HT1080 (cell line): ENCODE measurements at regions not wholly inside any gene's neighbourhood (a gene's known extent, or its start where the extent isn't known, plus 50 kb on each side); places are given as distances from the start of the nearest gene placed in this dataset.

Source experiments
- DNase-seq: peaks from one replicate; pipeline ENCODE4 v3.0.0-alpha.2; 2015; ENCODE audit warnings: low read depth

DNA sequence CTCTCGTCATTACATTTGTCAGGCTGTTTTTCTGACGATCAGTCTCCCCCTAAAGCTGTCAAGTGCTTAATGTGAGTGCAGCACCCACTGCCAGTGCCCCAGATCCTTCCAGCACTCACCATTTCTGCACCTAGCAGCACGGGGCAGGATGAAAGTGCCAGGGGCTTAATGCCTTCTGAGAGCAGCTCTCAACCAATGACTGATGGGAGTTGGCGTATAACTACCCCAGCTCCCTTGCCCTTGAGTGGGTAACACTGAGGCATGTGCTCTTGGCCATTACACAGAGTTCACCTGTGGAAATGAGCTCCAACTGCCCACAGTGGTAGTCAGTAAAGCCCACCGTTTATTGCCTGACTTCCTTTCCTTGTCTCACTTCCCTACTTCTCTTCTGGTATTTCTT is 226.2 kb upstream of the BCOR start:
- DNase-seq, result no peak

DNA sequence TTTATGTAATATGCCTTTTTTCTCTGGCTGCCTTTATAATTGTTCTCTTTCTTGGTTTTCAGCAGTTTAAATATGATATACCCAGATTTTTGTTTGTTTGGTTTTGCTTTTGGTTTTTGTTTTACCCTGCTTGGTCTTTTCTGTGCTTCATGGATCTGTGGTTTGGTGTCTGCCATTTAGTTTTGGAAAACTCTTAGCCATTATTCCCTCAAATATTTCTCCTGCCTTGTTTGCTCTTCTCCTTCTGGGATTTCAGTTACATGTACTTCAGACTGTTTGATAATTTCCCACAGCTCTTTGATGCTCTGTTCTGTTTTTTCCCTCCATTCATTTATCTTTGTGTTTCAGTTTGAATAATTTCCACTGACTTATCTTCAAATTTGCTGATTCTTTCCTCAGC is 223.1 kb upstream of the BCOR start:
- DNase-seq, result no peak

DNA sequence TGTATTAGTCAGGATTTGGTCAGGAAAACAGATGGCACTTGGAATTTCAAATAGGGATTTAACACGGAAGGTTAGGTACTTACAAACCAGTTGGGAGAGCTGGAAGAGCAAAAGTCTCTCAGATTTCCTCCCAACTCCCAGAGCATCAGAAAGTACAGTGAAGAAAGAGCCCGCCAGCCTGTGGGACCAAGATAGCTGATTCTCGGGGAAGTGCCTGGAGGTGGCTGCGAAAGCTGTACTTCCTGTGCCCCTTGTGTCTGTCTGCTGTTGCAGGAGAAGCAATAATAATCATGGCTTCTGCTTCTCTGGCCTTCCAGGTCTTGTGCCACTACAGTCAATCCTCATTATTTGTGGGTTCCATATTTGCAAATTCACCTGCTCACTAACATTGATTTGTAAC is 221.0 kb upstream of the BCOR start:
- no peak for DNase-seq

DNA sequence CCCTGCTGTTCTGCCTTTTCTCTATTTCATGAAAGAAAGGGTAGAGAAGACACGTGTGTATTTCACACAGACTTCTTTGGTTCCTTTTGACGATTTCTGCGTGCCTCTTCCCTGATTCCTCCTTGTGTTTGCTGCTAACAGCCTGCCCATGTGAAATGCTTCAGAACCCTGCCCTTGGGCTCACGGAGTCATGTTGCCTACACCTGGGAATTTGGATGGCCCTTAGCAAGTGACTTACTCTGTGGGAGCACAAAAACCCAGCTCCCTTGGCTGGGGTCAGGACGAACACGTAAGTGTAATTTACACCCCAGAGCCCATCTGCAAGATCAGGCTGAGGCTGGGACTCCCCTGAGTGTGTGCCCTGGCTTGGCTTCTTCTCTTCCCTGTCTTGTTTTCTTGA is 220.3 kb upstream of the BCOR start:
- DNase-seq, result no peak

DNA sequence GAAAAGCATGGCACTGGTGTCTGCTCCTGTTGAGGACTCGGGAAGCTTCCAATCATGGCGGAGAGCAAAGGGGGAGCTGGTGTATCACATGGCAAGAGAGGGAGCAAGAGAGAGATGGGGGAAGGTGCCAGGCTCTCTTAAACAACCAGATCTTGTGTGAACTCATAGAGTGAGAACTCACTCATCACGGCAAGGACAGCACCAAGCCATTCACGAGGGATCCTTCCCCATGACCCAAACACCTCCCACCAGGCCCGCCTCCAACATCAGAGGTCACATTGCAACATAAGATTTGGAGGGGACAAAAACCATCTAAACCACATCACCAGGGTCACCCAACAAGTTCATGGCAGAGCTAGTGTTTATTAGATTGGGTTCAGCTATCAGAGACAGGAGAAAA is 218.7 kb upstream of the BCOR start:
- DNase-seq, result no peak

DNA sequence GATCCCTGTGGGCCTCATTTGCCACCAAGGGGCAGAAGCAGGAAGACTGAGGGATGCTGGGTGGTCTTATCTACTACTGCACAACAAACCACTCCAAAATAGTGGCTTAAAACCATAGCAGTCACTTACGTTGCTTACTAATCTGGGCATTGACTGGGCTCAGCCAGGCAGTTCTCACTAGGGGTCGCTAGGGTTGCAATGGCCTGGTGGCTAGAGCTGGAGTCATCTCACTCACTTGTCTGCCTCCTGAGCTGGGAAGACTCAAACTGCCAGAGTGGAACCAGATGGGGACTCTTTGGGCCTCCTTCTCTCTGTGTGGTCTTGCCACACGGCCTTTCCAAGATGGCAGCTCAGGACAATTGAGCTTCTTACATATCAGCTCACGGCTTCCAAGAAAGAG is 216.3 kb upstream of the BCOR start:
- no peak for DNase-seq

DNA sequence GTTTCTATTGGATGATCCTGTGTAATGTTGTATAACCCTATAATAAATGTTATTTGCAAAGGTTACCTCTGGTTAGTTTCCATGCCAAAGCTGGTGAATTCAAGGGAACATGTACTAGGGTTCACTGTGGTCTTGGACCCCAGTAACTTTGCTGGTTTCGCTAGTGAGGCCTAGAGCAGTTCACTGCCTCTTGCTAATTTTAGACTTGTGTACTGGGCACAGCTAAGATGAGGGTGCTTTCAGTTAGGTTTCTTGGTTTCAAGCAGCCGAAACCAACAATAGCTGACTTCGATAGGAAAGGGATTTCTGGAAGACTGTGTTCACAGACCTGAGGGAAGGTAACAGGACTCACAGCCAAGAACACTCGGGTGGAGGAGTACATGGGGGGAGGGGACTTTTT is 215.5 kb upstream of the BCOR start:
- no peak for DNase-seq

DNA sequence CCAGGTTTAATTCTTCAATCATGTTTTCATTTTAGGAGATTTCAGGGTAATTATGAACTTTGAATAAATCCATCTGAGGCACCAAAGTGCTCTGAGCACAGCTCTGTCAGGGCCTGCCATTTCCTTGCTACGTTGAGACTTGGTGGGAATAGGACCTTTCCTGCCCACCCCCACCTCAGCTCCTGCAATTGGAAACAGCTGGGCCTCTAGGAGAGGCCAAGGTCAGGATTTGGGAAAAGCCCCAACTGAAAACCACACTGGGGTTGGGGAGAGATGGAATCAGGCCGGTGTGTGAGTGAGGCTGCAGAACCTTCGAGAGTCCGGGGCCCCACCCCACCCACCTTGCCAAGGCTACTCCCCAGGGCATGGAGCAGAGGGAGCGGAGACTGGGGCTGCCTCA is 212.7 kb upstream of the BCOR start:
- DNase-seq, result no peak

DNA sequence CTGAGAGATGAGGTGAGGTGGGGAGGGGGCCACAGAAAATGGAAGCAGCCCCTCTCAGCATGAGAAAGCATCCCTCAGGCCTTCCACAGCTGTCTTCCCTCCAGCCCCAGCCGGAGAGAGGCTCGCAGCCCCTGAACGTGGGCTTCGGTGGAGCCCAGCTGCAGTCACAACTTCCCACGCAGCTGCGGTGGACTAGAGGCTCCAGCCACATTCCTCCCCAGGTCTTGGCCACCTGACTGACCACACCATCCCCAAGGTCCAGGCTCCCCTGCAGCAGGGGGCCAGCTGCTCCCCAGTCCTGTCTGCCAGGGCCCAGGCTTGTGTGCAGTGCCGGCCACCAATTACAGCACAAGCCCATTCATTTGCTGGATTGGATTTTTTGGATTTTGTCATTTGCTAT is 212.3 kb upstream of the BCOR start:
- DNase-seq, result no peak

DNA sequence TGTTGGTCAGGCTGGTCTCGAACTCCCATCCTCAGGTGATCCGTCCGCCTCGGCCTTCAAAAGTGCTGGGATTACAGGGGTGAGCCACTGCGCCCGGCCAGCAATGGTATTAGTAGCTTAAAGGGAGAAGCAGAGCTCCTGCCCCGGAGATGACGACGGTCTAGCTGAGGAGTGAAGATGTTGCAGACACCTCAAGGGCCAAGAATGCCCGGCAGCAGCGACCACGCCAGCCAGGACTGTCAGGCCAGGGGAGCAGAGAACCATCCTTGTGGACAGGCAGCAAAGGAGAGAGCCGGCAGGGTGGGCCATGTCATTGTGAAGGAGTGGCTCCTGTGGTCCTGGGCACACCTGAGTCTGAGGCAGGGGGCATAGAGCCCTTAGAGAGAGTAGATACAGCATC is 210.1 kb upstream of the BCOR start:
- no peak for DNase-seq

DNA sequence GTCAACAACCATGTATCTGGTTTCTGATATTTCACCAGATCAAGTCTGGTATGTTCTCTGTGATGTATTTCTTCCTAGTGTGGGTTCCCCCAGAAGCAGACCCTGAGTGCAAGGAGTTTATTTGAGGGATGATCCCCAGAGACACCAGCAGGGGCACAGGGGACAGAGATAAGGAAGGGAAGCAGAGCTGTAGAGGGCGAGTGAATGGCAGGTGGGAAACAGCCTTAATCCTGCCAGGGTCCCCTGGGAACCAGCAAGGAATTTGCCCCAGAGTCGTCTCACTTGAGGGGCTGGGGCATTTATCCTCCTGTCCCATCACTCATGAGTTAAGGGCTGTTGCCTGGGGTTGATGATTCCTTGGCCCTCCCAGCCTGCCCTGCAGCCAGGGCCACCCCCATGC is 206.4 kb upstream of the BCOR start:
- no peak for DNase-seq

DNA sequence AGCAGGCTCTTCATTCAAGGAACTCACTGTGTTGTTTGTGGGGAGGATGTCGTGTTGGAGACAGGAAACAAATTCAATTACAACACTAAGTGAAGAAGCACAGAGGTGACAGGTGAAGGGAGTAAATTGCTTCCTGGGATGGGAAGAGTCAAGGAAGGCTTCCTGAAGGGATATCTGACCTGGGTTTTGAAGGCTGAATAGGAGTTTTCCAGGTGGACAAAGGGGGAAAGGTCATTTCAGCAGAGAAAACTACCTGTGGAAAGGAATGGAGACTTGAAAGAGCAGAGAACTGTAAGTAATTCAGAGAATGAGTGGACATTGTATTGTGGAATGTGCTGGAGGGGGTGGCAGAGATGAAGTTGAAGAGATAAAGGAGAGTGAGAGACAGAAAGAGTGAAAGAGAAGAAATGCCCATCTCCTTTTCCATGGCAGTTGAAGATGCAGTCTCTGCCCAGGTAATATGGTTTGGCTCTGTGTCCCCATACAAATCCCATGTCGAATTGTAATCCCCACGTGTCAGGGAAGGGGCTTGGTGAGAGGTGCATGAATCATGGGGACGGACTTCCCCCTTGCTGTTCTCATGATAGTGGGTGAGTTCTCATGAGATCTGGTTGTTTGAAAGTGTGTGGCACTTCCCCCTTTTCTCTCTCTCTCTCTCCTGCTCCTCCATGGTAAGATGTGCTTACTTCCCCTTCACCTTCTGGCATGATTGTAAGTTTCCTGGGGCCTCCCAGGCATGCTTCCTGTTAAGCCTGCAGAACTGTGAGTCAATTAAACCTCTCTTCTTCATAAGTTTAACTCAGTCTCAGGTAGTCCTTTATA is 205.7 kb upstream of the BCOR start:
- no peak for DNase-seq

DNA sequence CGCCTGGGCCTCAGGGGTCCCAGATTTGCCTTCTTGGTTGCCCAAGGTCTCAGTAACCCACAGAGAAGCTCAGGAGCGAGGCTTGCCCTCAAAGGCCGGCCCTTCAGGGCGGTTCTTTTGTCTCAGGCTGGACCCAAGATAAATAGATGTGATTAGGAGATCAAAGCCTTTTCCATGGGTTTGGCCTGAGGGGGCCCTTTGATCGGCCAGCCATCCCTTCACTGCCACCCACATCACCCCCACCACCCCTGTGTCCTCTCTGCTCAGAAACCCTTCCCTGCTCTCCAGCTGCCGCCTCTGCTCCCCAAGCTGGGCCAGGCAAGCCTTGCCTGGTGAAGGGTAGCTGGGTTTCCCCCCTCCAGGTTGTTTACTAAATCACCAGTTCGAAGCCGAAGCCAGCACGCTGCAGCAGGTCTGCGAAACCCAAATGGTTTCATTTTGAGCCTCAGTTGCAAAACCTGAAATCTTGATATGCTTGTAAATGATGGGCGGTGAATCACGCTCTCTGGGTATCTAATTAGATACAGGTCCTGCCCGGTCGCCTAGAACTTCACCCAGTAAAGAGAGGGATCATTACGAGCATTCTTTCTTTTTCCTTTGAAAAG is 202.6 kb upstream of the BCOR start:
- no peak for DNase-seq

DNA sequence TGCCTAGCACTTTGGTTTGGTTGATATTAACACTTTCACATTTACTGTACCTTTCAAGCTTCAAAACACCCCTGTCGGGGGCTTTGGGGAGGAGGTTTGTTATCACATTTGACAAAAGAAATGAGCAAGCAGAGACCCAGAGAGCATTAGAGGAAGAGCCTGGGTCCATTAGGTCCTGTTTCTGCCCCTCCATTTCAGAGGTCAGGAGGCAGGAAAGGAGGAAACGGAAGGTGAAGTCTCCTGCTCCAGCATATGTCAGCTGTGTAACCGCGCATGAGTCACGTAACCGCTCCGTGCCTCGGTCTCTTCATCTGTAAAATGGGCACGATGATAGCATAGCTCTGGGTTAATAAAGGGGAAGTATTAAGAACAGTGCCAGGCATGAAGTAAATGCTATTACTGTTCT is 201.9 kb upstream of the BCOR start:
- no peak for DNase-seq

DNA sequence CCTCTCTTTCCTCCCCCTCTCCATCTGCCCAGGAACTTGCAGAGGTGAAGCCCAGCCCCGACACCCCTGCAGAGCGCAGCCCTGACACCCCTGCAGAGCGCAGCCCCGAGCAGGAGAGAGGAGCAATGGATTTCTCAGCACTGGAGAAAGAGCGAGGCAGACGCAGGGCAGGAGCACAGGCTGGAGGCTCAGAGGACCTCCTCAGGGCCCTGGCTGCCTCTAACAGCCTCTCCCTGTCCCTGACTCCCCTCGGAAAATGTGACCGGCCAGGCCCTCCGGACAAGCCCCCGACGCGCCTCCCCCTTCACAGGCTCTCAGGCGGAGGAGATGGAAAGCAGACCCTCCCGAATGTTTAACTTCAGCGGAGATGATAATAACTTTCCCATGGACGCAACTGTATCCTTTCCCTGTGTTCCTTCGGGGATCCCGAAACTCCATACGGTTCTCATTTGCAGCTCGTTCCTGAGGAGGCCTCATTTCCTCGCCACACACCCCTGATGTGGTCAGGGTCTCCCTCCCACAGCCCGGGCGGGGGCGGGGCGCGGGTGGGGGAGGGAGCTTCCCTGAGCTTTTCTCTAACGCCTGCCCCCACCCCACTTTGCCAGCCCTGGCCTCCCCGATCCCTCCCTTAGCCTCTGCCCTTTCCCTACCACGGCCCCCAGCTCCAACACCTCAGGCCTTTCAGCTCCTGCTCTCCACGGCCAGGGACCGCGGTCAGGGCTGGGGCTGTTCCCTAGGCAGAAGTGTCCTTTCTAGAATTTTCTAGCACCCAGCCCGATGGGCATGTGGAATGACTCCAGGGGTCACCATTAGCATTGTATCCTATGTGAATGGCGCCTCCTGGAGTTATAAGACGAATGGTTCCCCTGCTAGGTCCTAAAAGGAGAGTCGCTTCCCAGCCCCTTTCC is 201.1 kb upstream of the BCOR start:
- no peak for DNase-seq

DNA sequence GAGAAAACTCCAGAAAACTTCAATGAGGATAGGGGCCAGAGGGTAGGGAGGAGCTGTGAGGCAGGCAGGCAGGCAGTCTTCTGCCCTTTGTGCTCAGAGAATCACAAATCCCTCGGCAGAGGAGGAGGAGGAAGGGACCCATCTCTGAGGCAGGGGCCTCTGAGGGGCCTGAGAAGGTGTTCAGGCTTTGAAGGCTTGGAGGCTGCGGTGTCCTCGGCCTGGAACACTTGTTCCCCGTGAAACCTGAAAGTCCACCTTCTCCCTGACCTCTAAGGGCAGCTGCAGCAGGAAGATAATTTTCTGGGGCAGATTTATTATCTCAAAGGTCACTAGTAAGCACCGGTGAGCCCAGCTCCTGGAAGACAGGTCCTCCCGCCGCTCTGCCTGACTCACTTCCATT is 200.3 kb upstream of the BCOR start:
- DNase-seq, result no peak

DNA sequence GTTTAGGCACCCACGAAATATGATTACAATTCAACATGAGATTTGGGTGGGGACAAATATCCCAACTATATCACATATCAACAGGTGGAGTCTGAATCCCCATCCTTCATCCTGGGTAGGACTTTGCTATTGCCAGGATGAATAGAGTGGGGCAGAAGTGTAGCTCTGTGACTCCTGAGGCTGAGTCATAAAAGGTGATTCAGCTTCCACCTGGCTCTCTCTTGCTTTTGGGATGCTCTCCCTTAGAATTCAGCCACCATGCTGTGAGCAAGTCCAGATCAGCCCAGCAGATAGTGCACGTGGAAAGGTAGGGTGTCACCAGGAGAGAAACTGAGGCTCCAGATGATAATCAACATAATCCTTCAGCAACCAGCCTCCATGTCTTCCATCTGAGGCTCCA is 193.8 kb upstream of the BCOR start:
- no peak for DNase-seq

DNA sequence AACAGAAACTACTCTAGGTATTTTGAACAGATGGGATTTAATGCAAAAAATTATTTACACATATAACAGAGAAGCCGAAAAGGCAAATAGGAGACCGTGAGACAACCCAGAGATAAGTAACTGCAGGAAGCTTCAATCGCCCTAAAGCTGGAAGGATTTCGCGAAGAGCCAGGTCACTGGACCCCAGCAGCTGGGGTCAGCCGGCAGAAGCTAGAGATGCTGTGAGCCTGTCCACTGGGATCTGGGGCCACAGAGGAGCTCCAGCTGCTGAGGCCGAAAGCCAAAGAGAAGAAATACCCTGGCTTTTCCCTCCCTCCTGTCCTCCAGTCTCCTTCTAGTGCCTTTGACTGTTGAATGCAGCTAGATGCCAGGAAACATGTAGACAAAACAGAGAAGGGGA is 192.8 kb upstream of the BCOR start:
- DNase-seq, result no peak

DNA sequence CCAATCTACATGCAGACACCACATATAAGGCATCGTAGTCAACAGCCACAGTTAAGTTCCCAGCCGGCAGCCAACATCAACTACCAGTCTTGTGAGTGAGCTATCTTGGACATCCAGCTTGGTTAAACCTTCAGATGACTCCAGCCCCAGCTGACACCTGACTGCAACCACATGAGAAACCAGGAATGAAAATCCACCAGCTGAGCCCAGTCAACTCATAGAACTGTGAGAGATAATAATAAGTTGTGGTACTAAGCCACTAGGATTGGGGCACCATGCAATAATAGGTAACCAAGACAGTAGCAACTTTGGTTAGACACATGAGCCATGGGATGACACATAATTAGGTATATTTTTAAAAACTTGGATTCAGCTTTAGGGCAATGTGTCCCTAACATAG is 188.1 kb upstream of the BCOR start:
- DNase-seq, result no peak

DNA sequence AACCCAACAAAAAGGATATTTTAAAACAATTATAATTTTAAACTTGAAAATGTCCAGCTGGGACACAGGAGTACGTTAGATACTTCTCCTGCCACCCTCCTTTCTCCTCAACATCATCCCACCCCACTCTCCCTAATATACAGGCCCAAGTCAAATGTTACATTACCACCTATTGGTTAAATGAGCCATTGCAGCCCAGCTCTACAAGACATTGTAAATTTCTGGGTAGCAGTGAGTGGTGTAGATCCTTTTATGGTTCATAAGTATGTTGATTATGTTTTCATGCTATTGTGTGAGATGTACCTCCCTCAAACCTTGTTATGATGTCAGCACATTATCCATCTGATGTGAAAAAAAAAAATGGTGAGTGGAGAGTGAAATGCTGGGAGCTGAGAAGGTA is 187.1 kb upstream of the BCOR start:
- DNase-seq, result no peak

DNA sequence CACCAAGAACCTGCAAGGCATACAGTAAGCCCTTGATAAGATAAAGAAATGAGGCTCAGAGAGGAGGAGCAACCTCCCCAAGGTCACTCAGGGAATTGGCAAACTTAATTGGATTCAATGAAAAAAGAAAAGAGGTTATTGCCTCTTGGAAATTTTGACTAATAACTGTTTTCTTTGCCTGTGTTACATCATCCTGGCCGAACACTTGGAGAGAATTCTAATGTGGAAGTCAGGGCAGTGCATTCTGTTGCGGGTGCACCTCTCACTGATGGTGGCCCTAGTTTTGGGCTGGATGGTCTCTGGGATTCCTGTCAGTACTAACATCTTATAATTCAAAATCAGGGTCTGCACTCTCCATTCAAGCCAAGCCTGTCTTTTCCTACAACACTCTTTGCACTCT is 186.2 kb upstream of the BCOR start:
- no peak for DNase-seq

DNA sequence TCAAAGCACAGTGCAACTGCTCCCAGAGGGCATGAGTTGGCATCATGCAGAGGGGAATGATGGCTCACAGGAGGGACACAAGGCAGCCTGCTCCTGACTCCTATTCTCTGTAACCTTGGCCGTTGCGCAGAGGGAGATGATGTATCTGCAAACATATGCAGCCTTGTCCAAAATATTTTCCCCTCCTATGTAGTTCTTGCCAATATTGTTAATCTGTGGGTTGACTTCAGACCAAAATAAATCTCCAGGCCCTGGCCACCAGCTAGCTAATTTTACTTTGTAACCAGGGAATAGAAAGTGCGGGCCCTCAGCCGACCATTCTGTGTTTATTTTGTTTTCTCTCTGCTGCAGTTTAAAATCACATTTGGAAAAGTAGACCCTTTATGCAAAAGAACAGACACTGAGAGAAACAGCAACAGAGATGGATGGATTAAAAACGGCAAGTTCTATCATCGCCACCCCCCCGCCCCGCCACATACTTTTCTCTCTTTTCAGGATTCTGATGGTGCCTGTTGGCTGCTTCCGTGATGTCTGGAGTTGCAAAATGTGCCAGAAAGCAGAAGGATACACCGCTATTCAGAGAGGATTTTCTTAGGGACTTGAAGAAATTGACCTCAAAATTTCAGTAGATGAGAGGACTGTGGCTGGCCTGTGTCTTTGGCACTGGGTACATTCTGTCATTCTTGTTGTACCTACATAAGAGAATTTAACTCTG is 185.3 kb upstream of the BCOR start:
- no peak for DNase-seq
